ENCODE measurements at regions not wholly inside any gene's neighbourhood (a gene's known extent, or its start where the extent isn't known, plus 50 kb on each side); places are given as distances from the start of the nearest gene placed in this dataset.

DNA sequence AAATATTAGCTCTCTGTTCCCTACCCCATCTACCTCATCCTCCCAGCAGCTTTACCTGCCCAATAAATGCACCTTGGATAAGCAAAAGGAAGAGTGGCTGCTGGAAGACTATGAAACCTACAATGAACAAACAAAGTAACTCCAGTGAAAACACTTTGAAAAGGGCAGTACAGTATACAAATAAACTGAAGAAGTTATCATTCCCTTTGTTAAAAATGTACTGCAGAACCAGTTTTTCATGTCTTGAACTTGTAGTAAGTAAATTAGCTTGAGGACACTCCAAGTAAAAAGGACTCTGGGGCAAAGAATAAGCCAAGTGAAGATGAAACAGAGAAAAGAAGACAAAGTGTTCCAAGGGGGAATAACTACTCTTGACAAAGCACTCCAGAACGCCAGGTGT, 457.1 kb downstream of the DTWD2 start:
- Histone ChIP-seq H3K4me1 (no peaks in the 10 kb centered on the region), H3K9me3 (no peaks in the 10 kb centered on the region), H3K36me3 (no peaks in the 10 kb centered on the region), H3K27me3 (replicated peaks in 1 of 7) (no peaks in the 10 kb centered on the region), H3K4me3 (no peak overlapping the region), H3K27ac (no peak overlapping the region)
- DNase-seq: no peak
- TF ChIP-seq, protein P1, sequence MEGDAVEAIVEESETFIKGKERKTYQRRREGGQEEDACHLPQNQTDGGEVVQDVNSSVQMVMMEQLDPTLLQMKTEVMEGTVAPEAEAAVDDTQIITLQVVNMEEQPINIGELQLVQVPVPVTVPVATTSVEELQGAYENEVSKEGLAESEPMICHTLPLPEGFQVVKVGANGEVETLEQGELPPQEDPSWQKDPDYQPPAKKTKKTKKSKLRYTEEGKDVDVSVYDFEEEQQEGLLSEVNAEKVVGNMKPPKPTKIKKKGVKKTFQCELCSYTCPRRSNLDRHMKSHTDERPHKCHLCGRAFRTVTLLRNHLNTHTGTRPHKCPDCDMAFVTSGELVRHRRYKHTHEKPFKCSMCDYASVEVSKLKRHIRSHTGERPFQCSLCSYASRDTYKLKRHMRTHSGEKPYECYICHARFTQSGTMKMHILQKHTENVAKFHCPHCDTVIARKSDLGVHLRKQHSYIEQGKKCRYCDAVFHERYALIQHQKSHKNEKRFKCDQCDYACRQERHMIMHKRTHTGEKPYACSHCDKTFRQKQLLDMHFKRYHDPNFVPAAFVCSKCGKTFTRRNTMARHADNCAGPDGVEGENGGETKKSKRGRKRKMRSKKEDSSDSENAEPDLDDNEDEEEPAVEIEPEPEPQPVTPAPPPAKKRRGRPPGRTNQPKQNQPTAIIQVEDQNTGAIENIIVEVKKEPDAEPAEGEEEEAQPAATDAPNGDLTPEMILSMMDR (IDR thresholded peaks at IDR 0.05 in 8 of 11, conservative IDR thresholded peaks at IDR 0.05 in 3 of 11): no peak
- TF ChIP-seq POLR2A (IDR thresholded peaks at IDR 0.05) (no peak), POLR2AphosphoS5 (IDR thresholded peaks at IDR 0.05) (no peak)
- 68 to 91% (median 76%) methylated on average over 1 of the region's 1 CpG for WGBS, 5 donors
- intact Hi-C loops (cut with DNase I; ENCODE audit: low total_unique reads): no loop called here

DNA sequence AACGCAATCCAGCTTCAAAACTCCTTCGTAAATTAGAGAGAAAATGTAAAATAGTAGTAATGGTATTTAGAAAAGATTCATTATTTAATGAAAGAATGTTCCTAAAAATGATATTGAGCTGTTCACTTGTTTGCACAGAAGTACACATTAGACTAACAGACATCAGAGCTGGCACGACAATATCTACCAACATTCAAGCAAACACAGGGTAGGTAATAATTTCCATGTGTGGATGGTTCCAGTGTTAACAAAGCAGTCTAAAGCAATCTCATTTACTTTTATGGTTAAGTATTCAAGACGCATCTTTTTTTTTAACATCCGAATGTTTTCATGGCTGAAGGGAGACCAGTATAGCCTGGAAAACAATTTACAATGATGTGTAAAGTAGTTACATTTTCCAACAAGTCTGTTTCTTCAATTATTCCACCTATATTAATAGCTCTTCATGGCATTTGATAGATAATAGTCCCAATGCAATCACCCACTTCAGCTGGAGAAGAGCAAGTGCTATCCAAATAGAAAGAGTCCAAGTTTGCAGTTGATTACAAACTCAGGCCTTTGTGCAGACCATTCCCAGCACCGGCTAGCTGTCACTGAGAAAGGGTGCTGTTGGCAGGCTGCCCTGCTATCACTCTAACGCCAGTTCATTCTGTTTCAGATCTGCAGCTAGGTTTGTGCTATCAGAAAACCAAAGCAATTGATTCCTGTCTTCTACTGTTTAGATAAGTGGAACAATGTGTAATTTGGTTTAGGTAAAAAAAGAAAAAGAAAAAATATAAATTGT, 458.8 kb downstream of the DTWD2 start:
- TF ChIP-seq POLR2A (IDR thresholded peaks at IDR 0.05) (no peak), POLR2AphosphoS5 (IDR thresholded peaks at IDR 0.05) (no peak)
- TF ChIP-seq, protein P1 (IDR thresholded peaks at IDR 0.05 in 8 of 11, conservative IDR thresholded peaks at IDR 0.05 in 3 of 11): no peak
- no peaks in the 10 kb centered on the region for H3K27me3 ChIP-seq (replicated peaks in 1 of 7)
- no peaks in the 10 kb centered on the region for H3K9me3 ChIP-seq

GRCh38 chr5:118522626-118523025, 465.7 kb downstream of the DTWD2 start:
- no peaks in the 10 kb centered on the region for H3K4me1 ChIP-seq
- intact Hi-C loops (cut with DNase I; ENCODE audit: low total_unique reads): no loop called here
- DNase-seq: no peak
- no peaks in the 10 kb centered on the region for H3K27me3 ChIP-seq (replicated peaks in 1 of 7)
- H3K36me3 ChIP-seq: no peaks in the 10 kb centered on the region
- TF ChIP-seq POLR2A (IDR thresholded peaks at IDR 0.05): no peak
- TF ChIP-seq, protein P1 (IDR thresholded peaks at IDR 0.05 in 8 of 11, conservative IDR thresholded peaks at IDR 0.05 in 3 of 11): no peak
- no peak for TF ChIP-seq POLR2AphosphoS5 (IDR thresholded peaks at IDR 0.05)
- no peaks in the 10 kb centered on the region for H3K9me3 ChIP-seq
- no peak overlapping the region for H3K4me3 ChIP-seq
- no peak overlapping the region for H3K27ac ChIP-seq

More for the DNA sequence above, 458.8 kb downstream of the DTWD2 start:
- no peak for DNase-seq
- Histone ChIP-seq H3K4me1 (no peaks in the 10 kb centered on the region), H3K36me3 (no peaks in the 10 kb centered on the region), H3K4me3 (no peak overlapping the region), H3K27ac (no peak overlapping the region)
- intact Hi-C loops (cut with DNase I; ENCODE audit: low total_unique reads): no loop called here
- WGBS, 5 donors: 84 to 90% (median 85%) methylated on average over 7 of the region's 7 CpGs

- no peak for DNase-seq
- Histone ChIP-seq H3K9me3 (no peaks in the 10 kb centered on the region), H3K27me3 (replicated peaks in 1 of 7) (no peaks in the 10 kb centered on the region), H3K4me3 (no peak overlapping the region), H3K36me3 (no peaks in the 10 kb centered on the region), H3K4me1 (no peaks in the 10 kb centered on the region), H3K27ac (no peak overlapping the region)
- TF ChIP-seq POLR2A (IDR thresholded peaks at IDR 0.05) (no peak), POLR2AphosphoS5 (IDR thresholded peaks at IDR 0.05) (no peak)
- TF ChIP-seq, protein P1 (IDR thresholded peaks at IDR 0.05 in 8 of 11, conservative IDR thresholded peaks at IDR 0.05 in 3 of 11): no peak
- intact Hi-C loops (cut with DNase I; ENCODE audit: low total_unique reads): no loop called here
- WGBS, 5 donors: 75 to 93% (median 79%) methylated on average over 2 to 3 of the region's 3 CpGs
These were observed 467.5 kb downstream of the DTWD2 start for GRCh38 chr5:118520771-118521415.

All from spleen (tissue), 11 donors.